Endothelial cell of hepatic sinusoid (primary cell): ENCODE measurements at regions not wholly inside any gene's neighbourhood (a gene's known extent, or its start where the extent isn't known, plus 50 kb on each side); places are given as distances from the start of the nearest gene placed in this dataset.

Experiments used
- in situ Hi-C: cut with HindIII; loops from 2 replicates; pipeline ENCODE4 v1.10.0; 2017; ENCODE audit warnings: low sequenced_read_pairs

DNA sequence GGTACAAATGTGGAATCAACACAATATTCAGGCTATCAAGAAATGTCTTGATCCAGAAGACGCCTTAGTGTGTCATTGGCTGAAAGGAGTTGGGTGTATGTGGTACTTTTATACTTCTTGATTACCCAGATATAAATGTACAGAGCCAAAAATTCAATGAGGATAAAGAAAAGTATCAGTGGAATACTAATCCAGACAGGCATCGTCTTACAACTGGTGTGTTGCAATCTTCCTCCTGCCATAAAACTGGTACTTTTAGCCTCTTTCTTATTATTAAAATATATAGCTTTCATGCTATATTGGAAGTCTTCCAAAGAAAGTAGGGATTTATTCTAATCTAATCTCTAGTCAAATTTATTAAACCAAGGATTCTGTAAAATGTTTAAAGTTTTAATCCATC is 388.6 kb upstream of the MIR17HG start:
- in situ Hi-C loops = no loop called here

- in situ Hi-C loops = no loop called here
Observed at GRCh38 chr13:90968166-90968904, 379.2 kb upstream of the MIR17HG start.

GRCh38 chr13:90974249-90974975 is 373.1 kb upstream of the MIR17HG start:
- in situ Hi-C loops = no loop called here

DNA sequence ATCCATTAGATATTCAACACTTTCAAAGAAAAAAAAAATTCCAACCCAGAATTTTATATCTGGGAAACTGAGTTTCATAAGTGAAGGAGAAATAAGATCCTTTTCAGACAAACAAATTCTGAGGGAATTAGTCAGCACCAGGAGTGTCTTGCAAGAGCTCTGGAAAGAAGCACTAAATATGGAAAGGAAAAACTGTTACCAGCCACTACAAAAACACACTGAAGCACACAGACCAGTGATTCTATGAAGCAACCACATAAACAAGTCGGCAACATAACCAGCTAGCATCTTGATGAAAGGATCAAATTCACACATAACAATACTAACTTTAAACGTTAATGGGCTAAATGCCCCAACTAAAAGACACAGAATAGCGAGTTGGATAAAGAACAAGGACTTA is 368.4 kb upstream of the MIR17HG start:
- in situ Hi-C loops = no loop called here

- in situ Hi-C loops = no loop called here
Observed at GRCh38 chr13:90984756-90985155, 362.7 kb upstream of the MIR17HG start.

DNA sequence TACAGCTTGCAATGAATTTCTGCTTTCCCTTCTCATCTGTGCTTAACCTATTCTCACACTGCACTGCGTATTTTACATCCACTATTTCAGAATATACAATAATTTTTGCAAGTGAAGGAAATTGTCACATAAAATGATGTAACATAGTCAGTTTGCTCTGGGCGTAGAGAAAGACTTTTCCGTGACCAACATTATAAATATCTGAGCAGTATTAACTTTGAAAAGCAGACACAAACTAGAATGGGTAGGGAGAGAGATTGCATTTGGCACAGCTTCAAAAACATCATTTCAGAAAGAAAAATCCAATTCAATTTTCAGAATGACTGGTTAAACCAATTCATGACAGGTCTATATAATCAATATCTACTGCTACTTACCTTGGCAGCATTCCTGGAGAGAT is 352.5 kb upstream of the MIR17HG start:
- in situ Hi-C loops = no loop called here

- in situ Hi-C loops = no loop called here
Observed at GRCh38 chr13:90995614-90996013, 351.9 kb upstream of the MIR17HG start.

DNA sequence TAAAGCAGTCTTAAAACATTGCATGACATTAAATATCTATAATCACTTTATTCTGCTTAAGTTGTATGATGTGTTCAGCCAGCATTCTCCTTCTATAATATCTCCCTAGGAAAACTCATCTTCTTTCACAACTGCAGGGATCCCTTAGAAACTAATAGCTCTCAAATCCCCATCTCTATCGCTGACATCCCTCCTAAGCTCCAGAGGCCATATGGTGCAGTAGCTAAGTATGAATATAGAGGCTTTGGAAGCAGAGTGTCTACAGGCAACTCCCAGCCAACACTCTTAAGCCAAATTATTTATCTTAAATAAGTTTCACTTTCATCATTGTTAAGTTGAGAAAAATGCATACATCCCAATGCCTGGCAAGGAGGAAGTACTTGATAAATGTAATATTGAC is 349.5 kb upstream of the MIR17HG start:
- in situ Hi-C loops = no loop called here

DNA sequence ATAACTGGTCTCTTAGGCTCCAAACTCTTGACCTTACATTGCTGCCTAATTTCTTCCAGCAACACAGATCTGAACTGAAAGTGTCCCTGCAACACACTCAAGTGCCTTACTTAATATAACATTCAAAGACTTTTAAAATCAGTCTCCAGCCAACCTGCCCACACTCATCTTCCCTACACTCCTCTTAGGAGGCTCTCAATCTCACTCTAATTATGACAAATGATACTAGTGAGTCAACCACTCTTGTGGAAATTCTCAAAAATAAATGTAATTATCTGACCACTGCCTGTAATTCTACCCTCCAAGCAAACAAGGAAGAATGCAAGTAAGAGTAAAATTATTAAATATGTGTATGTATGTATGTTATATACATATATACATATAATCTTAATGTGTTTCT is 348.1 kb upstream of the MIR17HG start:
- in situ Hi-C loops = no loop called here

GRCh38 chr13:91001371-91001770 is 346.1 kb upstream of the MIR17HG start:
- in situ Hi-C loops = no loop called here

DNA sequence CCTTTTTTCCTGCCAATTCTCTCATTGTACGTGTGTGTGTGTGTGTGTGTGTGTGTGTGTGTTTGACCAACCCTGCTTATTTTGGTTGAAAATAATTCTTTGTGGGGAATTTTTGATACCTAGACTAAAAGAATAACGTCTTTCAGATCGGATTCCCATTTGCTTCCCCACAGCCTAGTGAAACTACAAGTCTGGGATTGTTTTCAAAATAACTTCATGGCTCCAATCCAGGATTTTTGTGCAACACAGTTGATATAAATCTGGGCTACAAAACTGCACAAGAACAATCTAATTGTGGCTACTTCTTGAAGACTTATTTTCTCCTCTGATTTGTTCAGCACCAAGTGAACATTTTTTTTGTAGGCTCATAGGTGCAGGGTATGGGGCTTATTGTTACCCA is 332.8 kb upstream of the MIR17HG start:
- in situ Hi-C loops = no loop called here

DNA sequence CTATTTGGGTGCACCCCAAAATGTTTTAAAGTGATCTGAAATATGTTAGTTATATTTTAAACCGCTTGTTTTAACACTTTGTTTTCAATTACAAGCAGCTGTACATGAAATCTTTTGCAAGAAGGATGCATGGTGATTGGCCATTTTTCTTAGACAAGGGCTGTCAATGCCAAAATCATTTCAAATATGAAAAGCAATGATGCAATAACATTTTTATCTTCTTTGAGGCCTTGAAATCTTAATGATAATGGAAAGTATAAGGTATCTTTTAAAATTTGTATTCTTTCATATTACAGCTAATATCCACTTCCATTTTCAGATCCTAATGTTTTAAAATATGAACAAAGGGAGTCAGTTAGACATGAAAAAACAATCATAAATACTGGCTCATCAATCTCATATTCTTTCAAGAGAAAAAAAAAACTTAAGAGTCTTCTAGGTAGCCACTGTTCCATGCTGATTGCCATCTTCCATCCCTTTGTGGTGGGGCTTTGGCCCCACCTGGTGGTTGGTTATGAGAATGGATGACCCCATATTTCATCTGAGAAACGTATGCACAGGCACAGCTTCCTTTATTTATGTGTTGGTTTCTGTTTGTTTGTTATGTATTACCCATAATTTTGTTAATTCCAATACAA is 330.3 kb upstream of the MIR17HG start:
- in situ Hi-C loops = no loop called here

DNA sequence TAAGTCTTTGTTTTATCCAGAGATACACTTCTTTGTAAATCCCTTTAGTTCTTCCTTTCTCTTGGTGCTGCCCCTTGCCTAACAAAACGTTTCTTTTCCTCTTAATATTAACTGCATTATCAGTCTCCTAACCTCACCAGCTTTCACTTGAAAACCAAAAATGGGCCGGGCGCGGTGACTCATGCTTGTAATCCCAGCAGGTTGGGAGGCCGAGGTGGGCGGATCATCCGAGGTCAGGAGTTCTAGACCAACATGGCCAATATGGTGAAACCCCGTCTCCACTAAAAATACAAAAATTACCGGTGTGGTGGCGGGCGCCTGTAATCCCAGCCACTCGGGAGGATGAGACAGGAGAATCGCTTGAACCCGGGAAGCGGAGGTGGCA is 329.8 kb upstream of the MIR17HG start:
- in situ Hi-C loops = no loop called here

DNA sequence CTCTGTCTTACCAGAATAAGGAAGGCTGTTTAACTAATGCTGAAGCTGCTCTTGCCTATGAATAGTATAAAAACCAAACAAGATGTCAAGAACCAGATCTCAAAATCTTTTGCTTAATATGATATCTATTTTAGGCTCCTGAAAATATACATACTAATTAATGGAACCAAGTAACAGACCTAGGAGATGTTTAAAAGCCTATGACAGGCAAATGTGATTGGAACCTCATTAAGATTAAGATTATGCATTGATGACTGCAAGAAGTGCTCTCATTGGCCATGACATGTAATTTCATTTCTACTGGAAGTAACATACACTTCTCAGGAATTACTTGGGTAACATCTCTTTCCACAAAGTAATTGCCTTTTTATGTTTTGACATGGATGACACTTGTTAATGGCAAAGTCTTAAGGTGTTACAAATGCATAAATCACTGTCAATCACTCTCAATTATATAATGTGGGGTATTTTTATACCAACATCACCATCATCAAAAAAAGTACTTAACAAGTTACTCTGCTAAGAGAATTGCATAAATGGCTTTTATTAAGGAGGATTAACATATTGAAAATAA is 326.9 kb upstream of the MIR17HG start:
- in situ Hi-C loops = no loop called here

GRCh38 chr13:91024157-91024792 is 323.2 kb upstream of the MIR17HG start:
- in situ Hi-C loops = no loop called here

DNA sequence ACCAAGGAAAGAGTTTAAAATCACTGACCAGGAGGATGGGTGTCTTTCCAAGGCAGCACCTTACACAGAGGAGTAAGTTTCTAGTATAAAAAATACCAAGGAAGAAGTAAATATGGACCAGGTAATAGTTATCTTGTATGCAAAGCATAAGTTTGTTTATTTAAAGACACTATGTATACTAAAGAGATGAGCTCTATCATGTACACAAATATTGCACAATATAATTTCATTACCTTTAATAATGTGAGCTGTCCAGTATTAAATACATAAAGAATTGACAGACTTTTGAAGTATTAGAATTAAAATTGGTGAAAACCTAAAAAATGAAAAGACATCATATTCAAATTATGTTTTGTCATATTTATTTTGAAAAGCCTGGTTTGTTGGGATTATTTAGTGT is 322.0 kb upstream of the MIR17HG start:
- in situ Hi-C loops = no loop called here

DNA sequence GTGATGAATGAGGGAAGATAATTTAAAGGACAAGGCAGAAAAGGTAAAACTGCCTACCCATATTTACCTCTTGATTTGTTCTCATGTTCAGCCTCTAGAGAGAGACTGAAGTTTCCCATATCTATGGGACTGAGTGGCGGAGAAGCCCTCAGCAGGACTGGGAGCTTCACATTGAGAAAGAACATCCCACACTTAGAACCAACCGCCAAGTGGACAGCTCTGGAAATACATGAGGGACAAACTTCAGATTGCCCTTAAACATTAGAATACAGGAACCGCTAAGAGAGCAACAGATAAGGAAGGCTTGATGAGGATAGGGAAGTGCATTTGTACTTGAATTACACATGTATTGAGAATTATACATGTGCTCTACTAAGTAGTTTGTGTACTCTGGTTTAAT is 316.0 kb upstream of the MIR17HG start:
- in situ Hi-C loops = no loop called here

DNA sequence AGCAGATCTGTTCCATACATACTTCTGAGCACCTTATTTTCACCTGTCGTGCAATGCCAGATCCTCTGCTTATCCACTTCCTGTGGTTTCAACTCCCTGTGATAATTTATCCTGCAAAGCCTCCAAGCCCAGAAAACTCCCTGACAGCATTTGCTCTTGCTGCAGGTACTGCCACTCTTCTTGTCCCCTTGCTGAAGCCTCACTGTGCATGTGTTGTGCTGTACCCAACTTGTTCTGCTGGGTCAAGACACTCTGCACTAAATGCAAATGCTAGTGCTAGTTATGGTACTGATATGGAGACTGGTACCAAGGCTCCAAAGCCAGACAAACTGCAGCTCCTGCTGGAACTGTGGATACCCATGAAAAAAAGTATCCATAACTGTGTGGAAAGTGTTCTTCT is 315.4 kb upstream of the MIR17HG start:
- in situ Hi-C loops = no loop called here

- in situ Hi-C loops = no loop called here
Observed at GRCh38 chr13:91036886-91037285, 310.6 kb upstream of the MIR17HG start.

DNA sequence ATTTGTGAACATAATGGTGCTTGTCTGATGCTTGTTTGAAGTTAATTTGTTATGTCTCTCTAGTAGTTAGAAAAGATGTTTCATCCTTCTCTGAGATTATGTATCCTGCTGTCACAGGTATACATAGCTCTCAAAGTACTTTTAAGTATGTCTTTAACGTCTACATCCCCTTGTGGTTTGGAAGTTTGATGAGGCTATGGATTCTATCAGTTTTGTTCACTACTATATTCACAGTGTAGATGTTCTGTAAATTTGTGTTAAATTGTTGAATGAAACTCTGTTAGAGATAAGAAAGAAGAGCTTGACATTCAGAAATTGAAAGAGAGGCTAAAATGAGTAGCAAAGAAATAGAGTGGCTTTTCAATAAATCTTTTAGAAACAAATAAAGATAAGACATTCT is 304.6 kb upstream of the MIR17HG start:
- in situ Hi-C loops = no loop called here

DNA sequence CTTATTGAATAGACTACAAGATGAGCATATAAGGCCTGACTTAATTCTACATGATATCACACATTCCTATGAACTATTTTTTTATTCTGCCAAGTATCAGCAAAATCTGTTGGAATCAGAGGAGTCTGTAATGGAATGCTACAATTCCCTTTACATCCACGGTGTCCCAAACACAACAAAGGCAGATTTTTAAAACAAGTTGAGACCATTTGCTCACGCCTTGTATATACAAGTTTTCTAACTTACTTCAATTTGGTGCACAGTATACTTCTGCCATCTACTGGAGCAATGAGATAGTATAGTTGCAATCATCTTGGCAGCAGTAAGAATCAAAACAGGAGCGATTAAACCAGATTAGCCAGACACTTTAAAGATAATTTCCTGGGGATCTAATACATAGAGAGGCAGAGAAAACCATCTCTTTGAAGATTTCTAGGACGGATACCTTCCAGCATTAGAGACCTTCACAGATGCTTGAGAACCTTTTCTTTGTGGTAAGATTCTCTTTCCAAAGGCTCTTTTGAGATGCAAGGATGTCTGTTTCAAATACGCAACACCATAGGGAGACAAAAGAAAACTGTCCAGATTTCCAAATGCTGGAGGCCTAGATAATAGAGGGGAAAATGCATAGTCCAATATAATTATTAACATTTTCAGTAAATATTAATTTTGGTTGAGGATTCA is 302.0 kb upstream of the MIR17HG start:
- in situ Hi-C loops = no loop called here
